GM19395 (cell line): ENCODE measurements at regions not wholly inside any gene's neighbourhood (a gene's known extent, or its start where the extent isn't known, plus 50 kb on each side); places are given as distances from the start of the nearest gene placed in this dataset.
A peak's percentile ranks its signal among the peaks of the same experiment; 100 is the strongest.

Experiments used
- ATAC-seq: cut with Tn5 transposase; IDR thresholded peaks from one replicate; pipeline ENCODE4 v1.9.1; 2021; ENCODE audit warnings: mild to moderate bottlenecking, moderate library complexity; ENCODE audit not compliant: unreplicated experiment

DNA sequence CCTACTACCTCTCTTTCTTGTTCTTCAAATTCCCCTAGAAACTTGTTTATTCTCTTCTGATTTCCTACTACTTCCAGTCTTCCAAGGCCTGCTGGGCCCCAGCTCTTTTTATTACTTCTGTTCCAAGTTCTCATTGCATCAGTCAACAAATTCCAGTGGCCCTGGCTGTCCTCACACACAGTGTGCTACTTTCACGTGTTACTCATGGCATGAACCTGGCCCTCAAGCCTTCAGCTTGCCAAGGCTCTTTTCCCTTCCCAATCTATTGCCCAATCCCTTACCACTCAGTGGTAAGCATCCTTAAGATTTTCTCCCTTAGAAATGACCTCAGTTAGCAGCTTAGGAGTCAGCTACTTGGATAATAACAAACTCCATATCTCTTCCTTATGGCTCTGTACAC lies 613.5 kb downstream of the LMO4 start:
- ATAC-seq = no peak

DNA sequence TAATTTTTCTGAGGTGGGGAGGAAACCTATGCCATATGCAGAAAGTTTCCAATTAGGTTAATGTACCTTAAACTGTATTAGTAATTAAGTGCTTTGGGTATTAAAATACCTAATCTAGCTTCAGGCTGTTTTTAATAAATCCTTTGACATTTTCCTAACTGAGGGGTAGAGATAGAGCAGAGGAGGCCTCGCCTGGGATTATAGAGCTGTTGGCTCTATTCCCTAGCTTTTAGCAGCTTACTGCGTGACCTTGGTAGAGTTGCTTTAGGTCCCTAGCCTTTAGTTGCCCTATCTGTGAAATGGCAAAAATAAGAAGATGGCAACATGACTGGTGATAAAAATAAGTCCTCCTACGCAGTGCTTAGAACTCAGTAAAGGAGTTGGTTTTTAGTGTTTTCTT lies 621.0 kb downstream of the LMO4 start:
- no peak for ATAC-seq

DNA sequence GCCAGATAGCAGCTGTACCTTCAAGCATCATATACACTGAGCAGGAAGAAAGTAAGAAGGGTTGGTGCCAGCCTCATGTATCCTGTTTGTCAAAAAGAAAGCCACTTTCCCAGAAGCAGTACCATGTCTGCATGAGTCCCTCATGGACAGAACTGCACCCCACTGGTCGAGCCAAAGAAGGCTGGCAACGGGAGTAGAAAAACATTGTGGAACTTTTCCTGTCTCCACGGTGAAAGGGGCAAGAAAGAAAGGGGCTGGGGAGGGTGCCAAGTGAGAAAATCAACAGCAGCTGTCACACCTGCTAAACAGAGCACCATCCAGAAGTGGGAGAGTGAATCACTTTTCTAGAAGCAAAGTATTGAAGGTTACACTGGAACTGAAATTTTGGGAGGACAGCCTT lies 621.7 kb downstream of the LMO4 start:
- no peak for ATAC-seq

DNA sequence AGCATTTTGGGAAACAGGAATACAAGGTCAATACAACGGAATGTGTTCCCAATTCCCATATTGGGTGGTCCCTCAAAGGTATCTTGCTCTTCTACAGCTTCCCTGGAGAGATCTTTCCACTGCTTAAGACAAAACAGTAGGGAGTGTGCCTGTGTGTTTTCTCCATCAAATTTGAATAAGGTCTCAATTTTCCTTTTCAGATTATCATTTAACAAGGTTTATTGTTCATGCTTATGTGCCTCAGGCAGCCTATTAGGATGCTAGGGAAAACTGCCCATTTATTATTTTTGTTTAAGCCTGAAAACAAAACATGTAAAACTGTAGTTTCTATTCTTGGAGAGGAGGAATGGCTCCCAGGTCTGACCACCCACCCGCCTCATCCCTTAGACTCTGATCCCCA lies 622.7 kb downstream of the LMO4 start:
- no peak for ATAC-seq

DNA sequence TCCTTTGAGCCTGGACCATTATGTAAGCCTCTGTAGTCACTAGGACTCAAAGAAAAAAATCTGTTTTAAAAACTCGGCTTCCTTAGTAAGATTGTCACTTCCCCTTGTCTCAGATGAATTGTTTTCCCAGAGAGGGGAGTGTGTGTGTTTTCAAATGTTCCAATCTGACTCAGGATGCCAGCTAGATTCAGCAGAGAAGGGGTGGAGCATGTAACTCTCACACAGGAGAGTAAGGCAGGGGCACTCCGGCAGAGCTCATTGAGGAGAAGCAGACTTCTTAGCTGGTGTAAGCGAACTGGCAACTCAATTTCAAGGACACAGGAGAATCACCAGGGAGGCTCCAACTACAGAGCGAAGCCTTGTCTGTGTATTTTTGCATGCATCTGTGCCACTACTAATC lies 623.2 kb downstream of the LMO4 start:
- ATAC-seq = no peak

DNA sequence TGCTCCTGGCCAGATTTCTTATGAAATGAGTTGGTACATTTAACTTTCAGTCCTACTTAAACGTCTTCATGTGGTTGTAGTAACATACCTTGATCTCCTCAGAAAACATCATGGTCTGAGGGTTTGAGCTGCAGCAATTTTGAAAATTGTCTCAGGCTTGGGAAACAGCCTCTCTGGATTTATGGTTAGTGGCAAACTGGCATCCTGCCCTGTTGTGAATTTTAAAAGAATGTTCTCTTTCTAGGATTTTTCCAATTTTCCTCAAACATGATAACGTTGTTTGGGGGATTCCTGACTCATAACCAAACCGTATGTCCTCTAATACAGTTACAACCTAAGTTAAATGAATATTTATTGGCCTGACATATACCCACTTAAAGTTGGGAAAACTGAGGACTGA lies 624.4 kb downstream of the LMO4 start:
- ATAC-seq = no peak

DNA sequence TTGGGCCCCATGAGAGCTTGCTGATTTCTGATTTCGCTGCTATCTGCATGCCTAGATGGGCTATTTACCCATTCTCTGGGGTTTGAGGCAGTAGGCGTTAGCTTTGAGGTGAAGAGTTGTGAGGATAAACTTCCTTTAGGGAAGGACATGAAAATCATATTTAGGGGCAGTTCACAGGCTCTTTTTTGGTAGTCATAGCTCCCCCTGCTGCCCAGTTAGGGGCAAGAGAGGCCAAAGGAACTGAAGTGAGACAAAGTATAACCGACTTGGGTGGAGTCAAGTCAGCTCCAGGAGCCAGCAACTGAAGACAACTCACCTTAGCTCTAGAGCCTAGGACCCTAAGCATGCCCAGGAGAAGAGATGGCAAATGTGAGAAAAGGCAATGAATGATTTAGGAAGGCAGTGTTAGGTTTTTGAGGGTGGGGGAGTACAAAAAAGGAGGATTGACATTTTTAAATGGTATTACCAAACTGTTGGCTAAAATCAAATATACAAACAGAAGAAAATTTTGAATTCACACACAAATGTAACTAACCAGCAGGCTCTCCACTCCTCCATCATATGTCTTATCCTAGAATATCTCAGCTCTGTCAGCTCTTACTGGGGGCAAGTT lies 625.2 kb downstream of the LMO4 start:
- peak; percentile 94 for ATAC-seq

DNA sequence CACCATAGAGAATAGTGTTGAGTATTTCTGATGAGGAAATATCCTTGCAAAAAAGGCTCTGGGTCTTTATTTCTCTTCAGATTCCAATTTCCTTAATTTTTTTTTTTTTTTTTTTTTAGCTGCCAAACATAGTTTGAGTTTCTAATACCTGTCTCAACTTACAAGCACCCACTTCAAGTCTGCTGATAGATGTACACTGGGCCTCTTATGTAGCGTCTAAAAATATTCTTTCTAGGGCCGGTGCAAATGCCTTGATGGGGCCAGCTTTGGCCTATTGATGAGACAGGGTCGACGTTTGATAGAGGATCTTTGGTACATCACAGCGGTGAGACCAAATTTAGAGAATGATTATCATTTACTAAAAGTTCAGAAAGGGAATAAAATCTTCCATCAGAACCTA lies 626.4 kb downstream of the LMO4 start:
- no peak for ATAC-seq

DNA sequence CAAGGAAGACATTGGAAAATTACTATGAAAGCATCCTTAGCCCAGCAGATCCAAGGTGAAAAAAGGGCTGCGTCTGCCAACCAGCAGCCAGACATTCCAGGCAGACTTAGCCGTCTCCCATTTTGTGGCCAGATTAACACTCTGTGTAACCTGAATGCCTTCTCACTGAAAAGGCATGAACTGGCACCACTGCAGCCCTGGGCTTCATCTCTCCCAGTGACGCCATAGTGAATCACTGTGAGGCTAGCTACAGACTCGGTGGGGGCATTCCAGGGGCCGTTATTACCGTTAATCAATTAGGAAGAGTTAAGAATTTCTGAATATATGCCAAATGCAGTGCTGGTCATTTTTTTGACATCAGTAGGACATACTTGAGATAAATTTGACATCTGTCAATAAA lies 627.4 kb downstream of the LMO4 start:
- no peak for ATAC-seq

DNA sequence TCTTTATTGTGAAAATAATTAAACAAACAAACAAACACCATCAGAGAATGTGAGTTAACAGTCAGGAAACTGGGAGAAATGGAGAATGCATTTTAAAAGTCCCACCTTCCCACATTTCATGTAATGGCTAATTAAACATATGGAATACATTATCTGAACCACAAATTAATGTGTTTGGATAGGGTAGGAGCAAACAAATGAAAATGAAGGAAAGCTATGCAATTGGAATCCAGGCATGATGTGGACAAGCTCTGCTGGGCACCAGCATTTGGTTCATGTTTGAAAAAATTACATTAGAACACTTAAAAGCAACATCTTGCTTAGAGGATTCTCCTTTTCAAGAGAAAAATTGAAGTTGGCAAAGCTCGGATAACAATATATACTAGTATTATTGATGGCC lies 628.1 kb downstream of the LMO4 start:
- no peak for ATAC-seq

DNA sequence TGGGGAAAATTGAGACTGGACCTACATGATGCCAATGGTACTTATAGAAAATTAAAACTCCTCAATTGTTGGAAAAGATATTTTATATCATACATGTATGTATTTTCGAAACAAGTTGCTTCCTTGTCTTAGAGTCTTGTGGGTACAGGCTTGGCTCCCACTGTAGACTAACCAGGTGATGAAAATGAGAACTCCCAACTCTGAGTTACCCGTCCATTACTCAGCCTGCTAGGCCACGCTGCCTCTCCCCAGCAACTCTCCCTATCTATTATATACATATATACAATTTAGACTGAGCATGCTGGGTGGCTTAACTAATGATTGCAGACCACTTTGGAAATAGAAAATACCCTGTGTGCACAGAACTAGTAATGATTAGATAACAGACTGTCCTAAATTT lies 628.7 kb downstream of the LMO4 start:
- ATAC-seq = no peak

DNA sequence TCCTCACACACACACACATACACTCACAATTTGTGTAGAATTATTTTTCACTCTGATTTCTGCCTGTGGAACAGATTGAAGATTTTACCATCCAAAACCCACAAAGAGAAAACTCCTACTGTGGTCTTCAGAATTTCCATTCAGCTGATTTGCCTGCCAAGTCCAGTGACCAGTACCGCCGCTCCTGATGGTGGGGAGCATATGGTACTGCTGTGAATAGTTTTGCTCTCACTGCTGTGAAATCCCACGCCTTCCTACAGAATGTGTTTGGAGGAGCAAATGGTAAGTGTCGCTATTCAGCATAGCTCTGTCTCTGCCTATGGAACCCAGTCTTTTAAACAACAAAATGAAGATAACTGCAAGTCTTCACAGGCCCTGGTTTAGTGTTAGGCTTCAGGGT lies 629.5 kb downstream of the LMO4 start:
- no peak for ATAC-seq

DNA sequence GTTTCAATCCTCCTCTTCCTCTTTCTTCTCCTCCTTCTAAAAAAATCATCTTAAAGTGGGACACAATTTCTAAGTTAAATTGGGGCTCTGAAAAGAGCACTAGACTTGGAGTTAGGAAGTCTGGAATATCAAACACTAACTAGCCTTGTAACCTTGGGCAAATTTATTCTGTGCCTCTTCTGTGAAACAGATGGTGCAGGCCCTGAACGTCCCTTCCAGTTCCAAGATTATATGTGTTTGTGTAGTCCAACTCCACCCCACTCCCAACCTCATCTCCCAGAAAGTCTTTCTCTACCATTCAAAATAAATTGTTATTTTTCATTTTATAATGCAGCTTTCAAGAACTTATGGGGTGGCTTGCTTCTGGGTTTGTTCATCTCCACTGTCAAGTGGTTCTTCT lies 630.0 kb downstream of the LMO4 start:
- no peak for ATAC-seq

DNA sequence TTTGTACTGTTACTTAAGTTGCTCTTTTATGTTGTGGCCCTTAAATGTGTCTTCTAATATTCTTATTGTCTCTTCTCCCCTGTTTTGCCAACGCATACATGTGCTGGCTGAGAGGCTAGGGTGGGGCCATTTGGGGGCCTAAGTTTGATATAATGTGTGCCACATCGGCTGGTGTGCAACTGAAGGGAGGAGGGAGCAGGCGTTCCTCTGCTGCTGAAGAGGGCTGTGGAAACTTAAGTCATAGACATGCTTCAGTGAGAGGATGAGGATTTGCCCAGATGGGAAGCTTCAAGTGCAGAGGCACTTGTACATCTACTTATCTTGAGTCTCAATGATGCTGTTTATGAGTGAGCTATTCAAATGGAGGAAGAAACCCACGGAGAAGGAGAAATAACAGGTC lies 630.6 kb downstream of the LMO4 start:
- no peak for ATAC-seq

DNA sequence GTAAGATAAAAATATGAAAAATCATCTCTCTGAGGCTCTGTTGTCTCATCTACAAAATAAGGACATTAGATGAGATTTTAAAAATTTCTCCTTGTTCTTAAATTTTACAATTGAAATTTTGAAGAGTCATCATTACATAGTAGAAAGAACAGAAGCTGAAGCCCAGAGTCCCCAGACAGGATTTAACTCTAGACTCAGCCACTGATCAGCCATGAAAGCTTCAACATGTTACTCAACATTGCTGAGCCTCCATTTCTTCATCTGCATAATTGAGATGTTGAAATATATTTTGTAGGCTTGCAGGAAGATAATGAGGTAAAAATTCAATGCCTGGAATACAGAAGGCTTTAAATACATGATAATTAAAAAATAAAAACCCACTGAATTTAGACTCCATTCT lies 633.3 kb downstream of the LMO4 start:
- ATAC-seq = no peak

DNA sequence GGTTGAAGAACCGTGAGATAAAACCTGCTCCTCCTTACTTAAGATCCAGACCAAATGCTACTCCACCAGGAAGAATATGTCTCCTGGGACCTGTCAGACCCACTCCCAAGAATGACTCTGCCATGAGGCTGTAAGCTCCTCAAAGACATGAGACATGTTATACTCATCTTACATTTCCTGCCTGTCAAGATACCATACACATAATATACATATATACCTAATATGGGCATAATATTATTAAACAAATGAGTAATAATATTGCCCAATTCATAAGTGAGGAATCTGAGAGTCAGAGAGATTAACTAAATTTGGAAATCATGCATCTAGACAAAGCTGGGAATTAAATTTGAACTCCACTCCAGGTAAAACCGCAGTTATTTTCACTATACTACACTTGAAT lies 634.9 kb downstream of the LMO4 start:
- ATAC-seq = no peak

DNA sequence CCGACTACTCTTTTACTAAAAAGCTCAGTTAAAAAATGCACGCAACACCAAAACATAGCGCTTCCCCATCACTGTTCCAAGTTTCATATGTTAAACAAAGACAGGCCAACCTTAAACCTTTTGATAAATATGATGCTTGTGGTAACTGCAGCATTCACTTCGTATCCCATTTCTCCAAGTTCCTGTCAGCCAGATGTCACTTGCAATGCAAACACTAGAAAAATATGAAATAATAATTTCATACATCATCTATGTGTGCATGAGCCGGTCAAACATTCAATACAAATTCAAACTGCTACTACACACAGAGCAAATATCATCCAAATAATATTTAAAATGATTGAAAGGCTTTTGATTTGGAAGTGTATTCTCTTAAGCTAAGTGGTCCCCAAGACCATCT lies 636.5 kb downstream of the LMO4 start:
- no peak for ATAC-seq

DNA sequence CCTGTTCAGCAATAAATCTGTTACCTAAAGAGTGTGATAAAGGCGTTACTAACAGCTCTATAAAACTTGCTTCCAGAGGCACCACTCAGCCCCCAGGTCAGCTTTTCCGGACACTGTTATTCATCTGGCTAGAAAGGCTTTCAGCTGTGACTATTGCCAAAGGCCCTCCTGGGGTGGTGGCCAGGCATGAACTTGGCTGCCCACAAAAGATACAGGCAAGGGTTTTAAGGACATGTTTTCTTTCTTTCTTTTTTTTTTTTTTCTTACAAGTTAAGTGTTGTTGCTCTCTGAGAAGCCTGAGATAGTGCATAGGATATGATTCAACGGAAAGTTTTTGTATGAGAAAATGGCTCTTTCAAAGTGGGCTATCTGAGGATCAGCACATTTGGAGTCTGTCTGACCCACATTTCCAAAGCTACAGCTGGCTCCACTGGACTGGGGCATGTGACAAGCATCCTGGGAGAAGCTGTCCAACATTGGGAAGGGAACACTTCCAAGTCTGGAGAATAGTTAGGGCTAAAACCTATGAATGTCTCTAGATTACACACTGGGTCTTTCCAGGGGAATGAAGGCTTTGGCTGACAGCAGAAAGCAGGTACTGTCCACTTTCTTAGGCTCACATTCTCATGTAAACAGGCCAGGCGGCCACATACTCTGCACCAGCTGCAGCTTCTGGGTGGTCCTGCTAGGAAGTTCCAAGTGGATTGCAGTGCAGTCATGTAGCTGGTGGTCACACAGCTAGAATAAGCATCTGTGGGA lies 639.7 kb downstream of the LMO4 start:
- no peak for ATAC-seq

DNA sequence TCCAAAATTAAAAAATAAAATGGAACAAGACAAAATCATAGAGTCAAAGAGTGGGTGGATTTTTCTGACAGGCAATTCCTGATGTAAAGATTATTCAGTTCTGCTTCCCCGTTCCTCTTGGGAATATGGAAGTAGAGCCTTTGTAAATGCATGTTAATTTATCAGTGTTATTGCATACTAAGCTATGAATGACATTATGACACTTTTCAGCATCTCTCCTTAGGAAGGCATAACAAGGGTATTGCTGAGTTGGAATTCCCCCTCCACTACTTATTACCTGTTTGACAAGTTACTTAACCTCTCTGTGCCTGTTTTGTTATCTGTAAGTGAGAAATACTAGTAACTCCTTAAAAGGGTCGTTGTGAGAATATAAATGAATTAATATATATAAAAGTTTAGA lies 640.4 kb downstream of the LMO4 start:
- no peak for ATAC-seq

DNA sequence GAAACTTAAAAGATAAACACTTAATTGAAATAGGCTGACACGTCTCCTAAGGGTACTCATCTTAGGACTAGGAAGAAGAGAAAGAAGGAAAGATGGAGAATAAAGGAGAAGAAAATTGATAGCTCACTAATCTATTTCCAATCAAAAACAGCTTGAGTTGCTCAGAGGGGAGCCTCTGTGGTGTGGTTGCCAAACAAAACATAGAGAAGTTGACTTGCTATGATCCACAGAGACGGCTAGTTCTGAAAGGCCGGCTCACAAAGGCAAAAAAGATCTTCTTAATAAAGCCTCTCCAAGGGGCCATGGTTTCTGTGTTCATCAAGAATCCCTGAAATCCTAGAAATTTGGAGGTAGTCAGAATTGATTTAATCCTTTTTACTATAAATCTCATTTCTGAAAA lies 644.1 kb downstream of the LMO4 start:
- no peak for ATAC-seq

DNA sequence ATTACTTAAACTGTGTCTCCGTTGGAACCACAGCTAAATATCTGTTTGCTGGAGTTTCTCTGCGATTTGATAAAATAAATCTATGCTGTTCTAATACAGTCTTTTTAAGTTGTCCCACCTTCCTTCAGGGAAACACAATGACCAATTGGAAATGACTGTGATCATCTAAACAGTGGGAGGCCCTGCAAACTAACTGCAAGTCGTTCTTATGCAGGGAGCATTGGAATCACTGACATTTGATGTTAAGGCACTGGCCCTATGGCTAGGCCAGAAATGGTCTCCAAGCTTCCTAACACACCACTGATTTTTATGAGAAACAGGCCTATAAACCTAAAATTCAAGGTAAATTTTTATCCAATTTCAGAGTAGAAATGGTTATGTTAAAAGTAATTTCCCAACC lies 645.2 kb downstream of the LMO4 start:
- no peak for ATAC-seq

DNA sequence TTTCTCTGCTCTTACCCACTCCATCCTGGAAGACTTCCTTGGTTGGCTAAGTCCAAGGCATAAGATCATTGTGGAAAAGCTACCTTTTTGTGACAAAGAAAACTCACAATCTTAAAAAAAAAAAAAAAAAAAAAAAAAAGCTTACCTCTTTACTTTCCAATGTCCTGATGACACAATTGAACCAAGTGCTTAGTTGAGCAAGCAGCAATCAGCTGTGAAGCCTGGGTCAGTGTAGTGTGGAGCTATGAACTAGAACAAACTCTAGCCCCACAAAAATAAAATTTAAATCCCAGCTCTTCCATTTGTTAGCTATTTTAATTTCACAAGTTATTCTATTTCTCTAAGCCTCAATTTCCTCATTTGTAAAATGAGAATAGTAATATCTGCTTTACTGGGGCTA lies 647.6 kb downstream of the LMO4 start:
- ATAC-seq = no peak

DNA sequence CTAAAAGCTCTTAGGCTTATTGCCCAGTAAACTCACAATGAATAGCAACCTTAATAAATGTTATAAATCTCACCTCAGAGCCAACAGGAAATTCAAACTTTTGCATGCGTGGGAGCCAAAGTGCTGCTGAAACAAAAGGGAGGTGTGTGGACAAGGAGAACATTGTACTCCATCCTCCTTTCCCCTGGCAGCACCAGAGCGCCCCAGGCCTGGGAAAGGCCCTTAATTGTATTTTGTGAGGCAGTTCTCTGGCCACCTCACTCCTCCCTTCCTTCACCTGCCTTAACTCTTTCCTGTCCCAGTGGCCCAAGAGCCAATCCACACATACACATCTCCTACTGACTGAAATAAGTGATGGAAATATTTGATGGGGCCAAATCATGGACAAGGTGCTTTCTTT lies 648.5 kb downstream of the LMO4 start:
- no peak for ATAC-seq
